Mesenchymal stem cell (in vitro differentiated cells and primary cell): ENCODE measurements at regions not wholly inside any gene's neighbourhood (a gene's known extent, or its start where the extent isn't known, plus 50 kb on each side); places are given as distances from the start of the nearest gene placed in this dataset.
"Not testable (repeated sequence)": the region's sequence is repeated elsewhere in the genome, so short reads cannot be mapped to it uniquely, and the experiment has no call there.

Experiments
- DNase-seq: peaks from one replicate; pipeline ENCODE4 v3.0.0-alpha.2; 2013
- H2AFZ ChIP-seq: one replicate; pipeline ENCODE4 v1.6.1; 2013; ENCODE audit warnings: low read depth, mild to moderate bottlenecking, control low read depth, inconsistent platforms, low read length, moderate library complexity
- H2AK5ac ChIP-seq: 2 replicates; pipeline ENCODE4 v1.6.1; 2013; ENCODE audit warnings: low read length, moderate library complexity, mild to moderate bottlenecking, inconsistent platforms; ENCODE audit not compliant: severe bottlenecking
- H2BK120ac ChIP-seq: one replicate; pipeline ENCODE4 v1.6.1; 2013; ENCODE audit warnings: low read depth, mild to moderate bottlenecking, inconsistent platforms, low read length, moderate library complexity
- H2BK12ac ChIP-seq, 2 experiments: one replicate each; pipeline ENCODE4 v1.6.1; 2013; ENCODE audit warnings: inconsistent platforms in 2 of 2, low read length in 2 of 2, mild to moderate bottlenecking in 2 of 2, moderate library complexity in 2 of 2, control low read depth in 1 of 2
- H2BK15ac ChIP-seq: one replicate; pipeline ENCODE4 v1.6.1; 2013; ENCODE audit warnings: mild to moderate bottlenecking, low read depth, inconsistent platforms; ENCODE audit not compliant: poor library complexity, severe bottlenecking
- H2BK5ac ChIP-seq: 2 replicates; pipeline ENCODE4 v1.6.1; 2013; ENCODE audit warnings: low read depth, mild to moderate bottlenecking, low read length, control low read depth, inconsistent platforms; ENCODE audit not compliant: poor library complexity, severe bottlenecking
- H3K14ac ChIP-seq, 2 experiments: one replicate each; pipeline ENCODE4 v1.6.1; 2013; ENCODE audit warnings: inconsistent platforms in 2 of 2, low read length in 2 of 2, control low read depth in 1 of 2, mild to moderate bottlenecking in 1 of 2, moderate library complexity in 1 of 2
- H3K18ac ChIP-seq, 2 experiments: one replicate each; pipeline ENCODE4 v1.6.1; 2013; ENCODE audit warnings: inconsistent platforms in 2 of 2, low read length in 2 of 2, control low read depth in 1 of 2, low read depth in 1 of 2, mild to moderate bottlenecking in 1 of 2
- H3K23ac ChIP-seq, 2 experiments: one replicate each; pipeline ENCODE4 v1.6.1; 2013; ENCODE audit warnings: inconsistent platforms in 2 of 2, low read length in 2 of 2, mild to moderate bottlenecking in 2 of 2, moderate library complexity in 2 of 2, control low read depth in 1 of 2
- H3K27ac ChIP-seq: 2 replicates; pipeline ENCODE4 v1.5.1; 2013; ENCODE audit warnings: mild to moderate bottlenecking, moderate library complexity, low read length, control low read depth, inconsistent platforms; ENCODE audit not compliant: poor library complexity, severe bottlenecking
- H3K27me3 ChIP-seq, 2 experiments: 2 replicates each; pipeline versions ENCODE4 v1.6.1 to v1.7.0; 2013; ENCODE audit warnings: low read length in 2 of 2, mild to moderate bottlenecking in 2 of 2, moderate library complexity in 2 of 2, control low read depth in 1 of 2, inconsistent platforms in 1 of 2; ENCODE audit not compliant: control insufficient read depth in 1 of 2, insufficient read depth in 1 of 2
- H3K36me3 ChIP-seq, 2 experiments: 2 replicates each; pipeline versions ENCODE4 v1.6.1 to v1.7.0; 2013; ENCODE audit warnings: low read length in 2 of 2, control low read depth in 1 of 2, inconsistent platforms in 1 of 2, low read depth in 1 of 2, mild to moderate bottlenecking in 1 of 2; ENCODE audit not compliant: insufficient read depth in 2 of 2, control insufficient read depth in 1 of 2
- H3K4ac ChIP-seq, 2 experiments: one replicate each; pipeline ENCODE4 v1.6.1; 2013; ENCODE audit warnings: inconsistent platforms in 2 of 2, low read length in 2 of 2, mild to moderate bottlenecking in 2 of 2, moderate library complexity in 2 of 2, control low read depth in 1 of 2, low read depth in 1 of 2
- H3K4me1 ChIP-seq: 2 replicates; pipeline ENCODE4 v1.6.1; 2013; ENCODE audit warnings: low read depth, low read length, control low read depth; ENCODE audit not compliant: control insufficient read depth, insufficient read depth
- H3K4me2 ChIP-seq: 2 replicates; pipeline ENCODE4 v1.6.1; 2013; ENCODE audit warnings: low read length, mild to moderate bottlenecking, inconsistent platforms; ENCODE audit not compliant: poor library complexity, severe bottlenecking
- H3K4me3 ChIP-seq, 2 experiments: 2 replicates each; pipeline versions ENCODE4 v1.5.1 to v1.7.0; 2013; ENCODE audit warnings: low read length in 2 of 2, mild to moderate bottlenecking in 2 of 2, control low read depth in 1 of 2, low read depth in 1 of 2; ENCODE audit not compliant: insufficient read depth in 1 of 2
- H3K79me1 ChIP-seq: replicated peaks from 2 replicates; pipeline ENCODE4 v1.6.1; 2013; ENCODE audit warnings: mild to moderate bottlenecking, control low read depth, low read length, inconsistent platforms; ENCODE audit not compliant: poor library complexity, severe bottlenecking
- H3K9ac ChIP-seq: 2 replicates; pipeline ENCODE4 v1.7.0; 2013; ENCODE audit warnings: mild to moderate bottlenecking, low read length, moderate library complexity
- H3K9me3 ChIP-seq: 2 replicates; pipeline ENCODE4 v1.7.0; 2013; ENCODE audit warnings: mild to moderate bottlenecking, low read length; ENCODE audit not compliant: control insufficient read depth
- H4K8ac ChIP-seq: one replicate; pipeline ENCODE4 v1.6.1; 2013; ENCODE audit warnings: inconsistent platforms, mild to moderate bottlenecking, low read length, moderate library complexity
- H4K91ac ChIP-seq: one replicate; pipeline ENCODE4 v1.6.1; 2013; ENCODE audit warnings: mild to moderate bottlenecking, low read length, inconsistent platforms
- WGBS: methylation state at CpG from one replicate; pipeline ENCODE4 v1.1.7; 2013; ENCODE audit warnings: mixed read lengths; 5-methylcytosine and 5-hydroxymethylcytosine counted together

GRCh38 chr16:26987597-26988010 is 79.1 kb upstream of the C16orf82 start:
- peak overlapping the region; percentile 42 for H2BK120ac ChIP-seq
- WGBS = 16% methylated on average over 7 of the region's 7 CpGs

GRCh38 chr16:26988186-26988585 is 78.5 kb upstream of the C16orf82 start:
- H2AFZ ChIP-seq = peak overlapping the region; percentile 62
- H4K8ac ChIP-seq = peak overlapping the region; percentile 94
- peak overlapping the region; percentile 92 to 96 for H3K4ac ChIP-seq
- no peak overlapping the region for H3K9ac ChIP-seq
- peak overlapping the region; percentile 94 to 99 for H3K18ac ChIP-seq
- H2BK120ac ChIP-seq = peak overlapping the region; percentile 99
- no peak overlapping the region for H3K27ac ChIP-seq
- H3K4me3 ChIP-seq = no peak overlapping the region
- WGBS = 84% methylated on average over 5 of the region's 5 CpGs
- peak overlapping the region; percentile 99 for H4K91ac ChIP-seq
- DNase-seq = no peak
- H3K27me3 ChIP-seq = no peaks in the 10 kb centered on the region
- peaks cover 9% of the 10 kb centered on the region for H3K4me1 ChIP-seq
- H2AK5ac ChIP-seq = no peak overlapping the region
- no peaks in the 10 kb centered on the region for H3K36me3 ChIP-seq
- H2BK15ac ChIP-seq = peak overlapping the region; percentile 75
- peak overlapping the region; percentile 94 to 99 for H2BK12ac ChIP-seq
- H3K23ac ChIP-seq = peak overlapping the region in 1 of 2 experiments; percentile 72
- no peak overlapping the region for H2BK5ac ChIP-seq
- H3K14ac ChIP-seq = peak overlapping the region; percentile 48 to 87
- no peaks in the 10 kb centered on the region for H3K9me3 ChIP-seq
- H3K4me2 ChIP-seq = no peak overlapping the region
- no peaks in the 10 kb centered on the region for H3K79me1 ChIP-seq

More at GRCh38 chr16:26987597-26988010, 79.1 kb upstream of the C16orf82 start:
- peak overlapping the region in 1 of 2 experiments; percentile 37 for H2BK12ac ChIP-seq
- H3K4ac ChIP-seq = no peak overlapping the region
- peak; percentile 84 for DNase-seq
- no peaks in the 10 kb centered on the region for H3K9me3 ChIP-seq
- H3K27ac ChIP-seq = no peak overlapping the region
- no peak overlapping the region for H3K14ac ChIP-seq
- H3K23ac ChIP-seq = no peak overlapping the region
- H3K18ac ChIP-seq = peak overlapping the region in 1 of 2 experiments; percentile 99
- no peaks in the 10 kb centered on the region for H3K27me3 ChIP-seq
- H4K8ac ChIP-seq = no peak overlapping the region
- H3K4me3 ChIP-seq = no peak overlapping the region
- no peak overlapping the region for H2AK5ac ChIP-seq
- H3K9ac ChIP-seq = no peak overlapping the region
- peak overlapping the region; percentile 85 for H4K91ac ChIP-seq
- H3K4me2 ChIP-seq = no peak overlapping the region
- no peaks in the 10 kb centered on the region for H3K79me1 ChIP-seq
- no peaks in the 10 kb centered on the region for H3K36me3 ChIP-seq
- H2BK15ac ChIP-seq = no peak overlapping the region
- H2AFZ ChIP-seq = no peak overlapping the region
- H3K4me1 ChIP-seq = peaks cover 9% of the 10 kb centered on the region
- H2BK5ac ChIP-seq = no peak overlapping the region

GRCh38 chr16:26990384-26991120 is 76.2 kb upstream of the C16orf82 start:
- not testable (repeated sequence) for H3K36me3 ChIP-seq, H4K91ac ChIP-seq, H3K23ac ChIP-seq, H3K4me2 ChIP-seq, H2AFZ ChIP-seq, H2AK5ac ChIP-seq, H3K27me3 ChIP-seq, H4K8ac ChIP-seq, H2BK12ac ChIP-seq, H2BK15ac ChIP-seq, H3K4me3 ChIP-seq, H2BK5ac ChIP-seq, H3K9me3 ChIP-seq, H3K4ac ChIP-seq, H3K27ac ChIP-seq, H3K14ac ChIP-seq, H3K9ac ChIP-seq, H3K79me1 ChIP-seq, DNase-seq, H3K4me1 ChIP-seq, H2BK120ac ChIP-seq
- 87% methylated on average over 4 of the region's 5 CpGs for WGBS
- H3K18ac ChIP-seq = peak overlapping the region in 1 of 2 experiments; percentile 68

- Histone ChIP-seq H3K4me3 (no peak overlapping the region), H3K4ac (no peak overlapping the region), H2BK5ac (no peak overlapping the region), H3K14ac (no peak overlapping the region), H3K27ac (no peak overlapping the region), H3K23ac (no peak overlapping the region), H3K4me1 (peaks cover 5% of the 10 kb centered on the region), H2BK120ac (no peak overlapping the region), H3K79me1 (no peaks in the 10 kb centered on the region), H4K8ac (no peak overlapping the region), H2AK5ac (no peak overlapping the region), H3K9ac (no peak overlapping the region), H2BK12ac (peak overlapping the region; percentile 18 to 94), H4K91ac (peak overlapping the region; percentile 76), H2BK15ac (peak overlapping the region; percentile 100), H3K9me3 (peaks cover 6% of the 10 kb centered on the region), H3K27me3 (peaks cover 0 to 2% of the 10 kb centered on the region in 2 experiments), H3K4me2 (no peak overlapping the region), H3K18ac (peak overlapping the region in 1 of 2 experiments; percentile 75), H2AFZ (no peak overlapping the region), H3K36me3 (no peaks in the 10 kb centered on the region)
- WGBS = 84% methylated on average over 9 of the region's 9 CpGs
- DNase-seq = no peak
These were observed 73.9 kb upstream of the C16orf82 start for GRCh38 chr16:26992666-26993349.
